Hematopoietic multipotent progenitor cell treated with erythropoietin and hydrocortisone succinate and interleukin-3 and kit ligand, for 8 days (in vitro differentiated cells): ENCODE measurements at regions not wholly inside any gene's neighbourhood (a gene's known extent, or its start where the extent isn't known, plus 50 kb on each side); places are given as distances from the start of the nearest gene placed in this dataset.
"Not testable (repeated sequence)": the region's sequence is repeated elsewhere in the genome, so short reads cannot be mapped to it uniquely, and the experiment has no call there.

Source experiments
- DNase-seq: peaks from one replicate; pipeline ENCODE4 v3.0.0-alpha.2; 2015

- peak; percentile 97 for DNase-seq
These were observed 426.8 kb upstream of the SLITRK5 start for GRCh38 chr13:87244256-87244890.

DNA sequence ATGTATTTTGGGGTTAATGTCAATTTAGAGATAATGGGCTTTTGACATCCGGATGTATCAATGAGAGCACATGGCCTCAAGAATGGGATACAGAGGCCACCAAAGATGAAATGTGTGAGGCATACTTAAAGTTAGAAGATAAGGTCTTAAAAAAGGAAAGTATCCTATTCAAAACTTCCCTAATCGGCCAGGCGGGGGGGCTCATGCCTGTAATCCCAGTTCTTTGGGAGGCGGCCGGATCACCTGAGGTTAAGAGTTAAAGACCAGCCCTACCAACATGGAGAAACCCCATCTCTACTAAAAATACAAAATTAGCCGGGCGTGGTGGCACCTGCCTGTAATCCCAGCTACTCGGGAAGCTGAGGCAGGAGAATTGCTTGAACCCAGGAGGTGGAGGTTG is 421.3 kb upstream of the SLITRK5 start:
- not testable (repeated sequence) for DNase-seq

DNA sequence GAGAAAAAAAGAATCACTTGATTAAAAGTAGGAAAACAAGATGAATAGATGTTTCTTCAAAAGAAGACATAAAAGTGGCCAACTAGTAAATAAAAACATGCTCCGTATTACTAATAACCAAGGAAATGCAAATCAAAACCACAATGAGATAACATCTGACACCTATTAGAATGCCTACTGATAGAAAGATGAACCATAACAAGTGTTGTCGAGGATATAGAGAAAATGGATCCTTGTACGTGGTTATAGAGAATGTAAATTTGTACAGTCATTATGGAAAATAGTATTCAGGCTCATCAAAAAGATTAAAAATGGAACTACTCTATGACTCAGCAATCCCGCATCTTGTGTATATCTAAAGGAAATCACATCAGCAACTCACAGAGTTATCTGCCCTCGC is 415.8 kb upstream of the SLITRK5 start:
- no peak for DNase-seq

- DNase-seq = peak; percentile 6
These were observed 411.6 kb upstream of the SLITRK5 start for GRCh38 chr13:87259479-87260083.

GRCh38 chr13:87274209-87274819 is 396.9 kb upstream of the SLITRK5 start:
- DNase-seq = peak; percentile 77

GRCh38 chr13:87280139-87280538 is 391.0 kb upstream of the SLITRK5 start:
- no peak for DNase-seq

DNA sequence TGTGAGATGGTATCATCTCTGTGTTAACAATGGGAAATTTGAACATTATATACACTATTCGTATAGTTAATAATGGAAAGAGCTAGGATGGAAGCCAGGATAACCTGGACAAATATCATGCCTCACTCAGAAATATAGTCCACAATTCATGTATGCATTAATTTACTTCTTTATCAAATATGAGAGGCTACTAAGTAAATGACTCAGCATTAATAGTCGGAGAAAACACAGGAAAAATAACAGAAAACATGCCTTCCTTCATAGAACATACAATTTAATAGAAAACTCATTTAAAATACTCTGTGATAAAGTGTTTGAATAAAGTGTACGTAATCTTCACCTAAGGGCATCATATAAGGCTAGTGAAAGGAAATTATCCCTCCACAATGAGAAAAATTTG is 383.4 kb upstream of the SLITRK5 start:
- DNase-seq = no peak

DNA sequence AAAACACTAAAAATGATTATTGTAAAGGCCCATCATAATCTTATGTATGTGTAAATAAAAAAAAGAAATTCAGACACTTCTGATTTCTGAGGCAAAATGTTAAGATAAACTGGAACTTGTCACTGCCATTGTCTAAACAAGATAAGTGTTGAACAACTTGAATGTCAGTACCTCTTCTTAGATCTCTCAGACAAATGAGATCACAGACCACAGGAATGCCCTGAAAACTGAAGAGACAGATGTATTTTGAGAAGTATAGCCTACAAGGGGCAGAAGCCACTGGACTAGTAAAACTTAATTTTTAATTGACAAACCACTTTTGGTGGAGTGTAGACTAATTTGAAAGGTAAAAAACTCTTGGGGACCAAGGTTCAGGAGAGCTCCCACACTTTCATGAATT is 375.5 kb upstream of the SLITRK5 start:
- DNase-seq = no peak

GRCh38 chr13:87302034-87302433 is 369.1 kb upstream of the SLITRK5 start:
- DNase-seq = no peak

DNA sequence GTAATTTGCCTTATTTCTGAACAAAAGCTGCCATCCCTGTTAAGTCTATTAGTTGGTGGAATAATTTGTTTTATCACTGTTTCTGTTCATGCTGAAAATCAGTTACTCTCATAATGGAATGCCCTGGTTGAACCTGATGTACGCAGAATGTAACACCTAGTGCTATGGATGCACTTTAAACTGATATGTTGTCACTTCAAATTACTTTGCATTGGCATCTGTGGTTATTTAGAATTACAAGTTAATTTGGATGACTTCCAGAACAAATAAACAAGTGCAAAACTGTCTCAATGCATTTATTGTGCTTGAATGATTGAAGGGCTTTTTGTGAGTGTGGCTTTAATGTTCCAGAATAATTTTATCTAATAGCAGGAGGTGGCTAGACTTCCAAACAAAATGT is 368.2 kb upstream of the SLITRK5 start:
- DNase-seq = no peak

DNA sequence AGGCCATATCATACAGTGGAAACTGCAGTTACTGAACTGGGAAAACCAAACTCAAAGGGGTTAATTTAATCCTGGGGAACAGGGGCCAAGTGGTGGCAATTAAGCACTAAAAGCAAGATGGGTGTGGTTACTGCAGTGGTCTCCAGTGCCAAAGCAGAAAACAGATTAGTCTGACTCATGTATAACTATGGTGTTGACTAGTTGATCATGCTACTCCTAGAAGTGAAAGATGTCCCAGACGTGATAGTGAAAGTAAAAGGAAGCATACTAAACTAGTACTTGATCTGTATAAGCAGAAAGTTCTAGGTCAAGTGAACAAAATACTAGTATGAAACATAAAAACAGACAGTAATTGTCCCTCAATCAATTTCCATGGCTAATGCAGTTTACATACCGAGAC is 360.0 kb upstream of the SLITRK5 start:
- DNase-seq = no peak

DNA sequence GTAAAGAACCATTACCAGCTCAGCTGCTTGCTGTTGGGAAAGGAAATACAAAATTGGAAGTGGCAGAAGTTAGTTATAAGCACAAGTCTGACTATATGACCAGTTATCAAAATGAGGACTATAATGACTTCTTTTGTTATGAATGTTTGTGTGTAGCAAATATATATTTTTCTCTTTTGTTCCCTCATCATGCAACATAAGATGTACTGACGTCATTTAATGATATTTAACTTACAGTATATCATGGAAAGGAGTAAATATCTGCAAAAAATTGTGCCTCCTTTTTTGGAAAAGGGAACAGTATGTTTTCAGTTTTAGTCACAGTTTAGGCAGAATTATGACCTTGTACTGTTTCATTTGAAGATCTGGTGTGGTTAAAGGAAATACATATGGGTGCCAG is 356.3 kb upstream of the SLITRK5 start:
- DNase-seq = no peak

- DNase-seq = no peak
These were observed 348.8 kb upstream of the SLITRK5 start for GRCh38 chr13:87322386-87322785.

- no peak for DNase-seq
These were observed 346.6 kb upstream of the SLITRK5 start for GRCh38 chr13:87324558-87324957.

GRCh38 chr13:87331178-87331577 is 340.0 kb upstream of the SLITRK5 start:
- DNase-seq = no peak

DNA sequence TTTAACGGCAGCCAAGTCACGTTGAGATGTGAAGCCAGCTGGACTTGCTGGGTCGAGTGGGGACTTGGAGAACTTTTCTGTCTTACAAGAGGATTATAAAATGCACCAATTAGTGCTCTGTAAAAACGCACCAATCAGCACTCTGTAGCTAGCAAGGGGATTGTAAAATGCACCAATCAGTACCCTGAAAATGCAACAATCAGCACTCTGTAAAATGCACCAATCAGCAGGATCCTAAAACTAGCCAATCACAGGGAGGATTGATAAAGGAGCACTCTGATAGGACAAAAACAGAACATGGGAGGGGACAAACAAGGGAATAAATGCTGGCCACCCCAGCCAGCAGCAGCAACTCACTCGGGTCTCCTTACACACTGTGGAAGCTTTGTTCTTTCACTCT is 337.6 kb upstream of the SLITRK5 start:
- DNase-seq = no peak

GRCh38 chr13:87334176-87334575 is 337.0 kb upstream of the SLITRK5 start:
- no peak for DNase-seq

DNA sequence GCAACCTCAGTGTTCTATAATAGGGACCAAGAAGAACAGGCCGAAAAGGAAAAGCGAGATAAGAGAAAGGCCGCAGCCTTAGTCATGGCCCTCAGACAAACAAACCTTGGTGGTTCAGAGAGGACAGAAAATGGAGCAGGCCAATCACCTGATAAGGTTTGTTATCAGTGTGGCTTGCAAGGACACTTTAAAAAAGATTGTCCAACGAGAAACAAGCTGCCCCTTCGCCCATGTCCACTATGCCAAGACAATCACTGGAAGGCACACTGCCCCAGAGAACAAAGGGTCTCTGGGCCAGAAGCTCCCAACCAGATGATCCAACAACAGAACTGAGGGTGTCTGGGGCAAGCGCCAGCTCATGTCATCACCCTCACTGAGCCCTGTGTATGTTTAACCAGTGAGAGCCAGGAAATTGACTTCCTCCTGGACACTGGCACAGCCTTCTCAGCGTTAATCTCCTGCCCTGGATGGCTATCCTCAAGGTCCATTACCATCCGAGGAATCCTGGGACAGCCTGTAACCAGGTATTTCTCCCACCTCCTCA is 334.8 kb upstream of the SLITRK5 start:
- DNase-seq = not testable (repeated sequence)

DNA sequence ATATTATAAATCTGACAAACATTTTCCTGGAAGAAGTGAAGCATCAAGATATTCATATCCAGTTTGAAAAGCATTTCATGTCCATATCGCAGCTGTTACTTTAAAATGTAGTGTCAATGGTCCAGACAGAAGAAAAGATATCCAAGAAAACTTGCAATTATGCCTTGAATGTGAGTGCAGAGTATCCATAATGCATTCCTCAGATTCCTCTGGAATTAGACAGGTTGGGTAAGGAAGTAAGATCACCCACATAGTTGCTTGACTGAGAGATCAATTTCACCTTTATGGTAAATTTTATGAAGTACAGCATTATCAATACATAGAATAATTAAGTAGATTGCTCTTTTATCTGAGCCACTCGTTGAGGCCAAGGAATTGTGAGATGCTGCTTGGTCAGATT is 327.0 kb upstream of the SLITRK5 start:
- no peak for DNase-seq

DNA sequence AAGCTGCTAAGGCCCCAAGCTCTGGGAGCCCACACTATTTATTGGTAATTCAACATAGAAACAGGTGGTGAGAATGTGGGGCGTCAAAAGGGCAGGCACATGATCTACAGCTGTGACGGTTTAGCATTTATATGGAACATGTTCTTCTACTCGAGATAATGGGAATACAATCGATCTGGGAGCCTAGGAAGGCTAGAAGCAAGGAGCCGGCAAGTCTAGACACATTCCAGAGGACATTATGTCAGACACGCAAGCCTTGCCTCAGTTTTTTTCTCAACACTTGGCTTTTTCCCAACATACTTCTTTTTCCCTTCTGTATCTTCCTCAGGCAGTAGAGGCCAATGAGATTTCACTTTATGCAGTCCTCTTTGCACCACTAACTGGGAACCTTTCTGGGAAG is 315.7 kb upstream of the SLITRK5 start:
- no peak for DNase-seq

DNA sequence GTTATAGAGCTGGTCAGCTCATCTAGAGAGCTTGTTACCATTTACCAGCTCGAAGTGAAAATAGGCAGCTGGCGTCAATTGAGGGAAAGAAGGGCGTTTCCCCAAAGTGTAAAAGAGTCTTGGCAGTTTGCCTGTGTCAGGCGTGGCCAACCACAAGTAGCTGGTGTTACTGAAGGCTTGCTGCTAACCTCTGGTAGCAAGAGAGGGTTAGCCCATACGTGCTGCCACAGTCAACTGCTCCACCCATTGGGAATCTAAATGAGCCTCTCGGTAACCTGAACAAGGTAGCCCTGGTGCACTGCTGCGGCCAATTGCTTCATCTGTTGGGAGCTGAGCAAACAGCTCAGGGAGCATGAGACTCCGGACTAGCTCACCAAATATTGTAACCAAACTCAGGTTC is 314.9 kb upstream of the SLITRK5 start:
- DNase-seq = peak; percentile 66

DNA sequence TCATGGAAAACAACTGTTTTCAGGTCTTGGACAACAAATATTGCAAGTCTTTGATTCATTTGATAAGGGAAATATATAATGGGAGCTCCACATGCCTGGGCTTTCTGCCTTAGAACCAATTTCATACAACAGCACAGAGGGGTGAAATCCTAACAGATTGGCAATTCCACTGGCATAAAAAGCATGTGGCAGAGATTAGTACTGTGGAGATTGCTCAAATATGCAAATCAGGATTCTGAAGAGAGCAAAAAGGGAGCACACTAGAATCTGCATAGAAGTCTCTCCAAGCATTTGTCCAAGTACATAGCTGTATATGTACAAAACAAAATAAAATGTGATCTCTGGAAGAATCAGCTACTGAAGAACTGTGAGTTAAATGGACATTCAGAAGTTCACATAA is 312.9 kb upstream of the SLITRK5 start:
- no peak for DNase-seq

DNA sequence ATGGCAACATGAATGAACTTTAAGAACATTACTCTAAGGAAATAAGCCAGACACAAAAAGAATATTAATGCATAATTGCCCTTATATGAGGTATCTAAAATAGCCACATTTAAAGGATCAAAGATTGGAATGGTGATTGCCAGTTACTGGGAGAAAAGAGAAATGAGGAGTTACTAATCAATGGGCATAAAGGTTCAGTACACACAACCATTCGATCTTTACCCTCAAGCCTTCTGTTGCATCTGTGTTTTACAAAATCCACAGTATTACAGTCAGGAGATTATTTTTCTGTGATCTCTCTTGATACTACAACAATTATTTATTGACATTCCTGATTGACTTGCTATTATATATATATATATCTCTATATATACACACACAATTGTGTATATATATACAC is 310.0 kb upstream of the SLITRK5 start:
- DNase-seq = no peak

DNA sequence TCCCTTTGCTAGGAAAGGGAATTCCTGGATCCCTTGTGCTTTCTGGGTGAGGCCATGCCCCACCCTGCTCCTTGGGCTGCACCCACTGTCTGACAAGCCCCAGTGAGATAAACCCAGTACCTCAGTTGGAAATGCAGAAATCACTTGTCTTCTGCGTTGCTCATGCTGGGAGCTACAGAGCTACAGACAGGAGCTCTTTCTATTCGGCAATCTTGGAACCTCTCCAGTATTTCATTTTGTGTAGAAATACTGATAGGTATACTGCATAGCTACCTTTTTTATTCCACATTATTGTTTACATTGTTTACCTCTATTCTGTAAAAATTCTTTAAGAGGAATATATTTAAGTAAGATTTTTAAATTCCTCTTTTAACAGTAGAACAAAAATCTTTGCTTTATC is 302.5 kb upstream of the SLITRK5 start:
- no peak for DNase-seq
